ACC112 (cell line): ENCODE measurements at regions not wholly inside any gene's neighbourhood (a gene's known extent, or its start where the extent isn't known, plus 50 kb on each side); places are given as distances from the start of the nearest gene placed in this dataset.
"Not testable (repeated sequence)": the region's sequence is repeated elsewhere in the genome, so short reads cannot be mapped to it uniquely, and the experiment has no call there.

Source experiments
- H2AFZ ChIP-seq: fragments of 200-600 bp; sonication (generic); one replicate; pipeline ENCODE4 v1.6.0; 2017; ENCODE audit warnings: antibody characterized with exemption, low read length; ENCODE audit not compliant: unreplicated experiment
- H3K27ac ChIP-seq: fragments of 200-600 bp; sonication (generic); 2 replicates; pipeline ENCODE4 v1.5.1; 2014; ENCODE audit warnings: low read depth, mild to moderate bottlenecking, antibody characterized with exemption, low read length, moderate library complexity
- H3K27me3 ChIP-seq: fragments of 200-600 bp; sonication (generic); 2 replicates; pipeline ENCODE4 v1.6.1; 2014; ENCODE audit warnings: mild to moderate bottlenecking, antibody characterized with exemption, low read length, moderate library complexity, mixed read lengths; ENCODE audit not compliant: insufficient read depth
- H3K36me3 ChIP-seq: fragments of 200-600 bp; sonication (generic); 2 replicates; pipeline ENCODE4 v1.6.1; 2016; ENCODE audit warnings: mild to moderate bottlenecking, antibody characterized with exemption, low read length, moderate library complexity, mixed read lengths; ENCODE audit not compliant: insufficient read depth
- H3K4me1 ChIP-seq: fragments of 200-600 bp; sonication (generic); one replicate; pipeline ENCODE4 v1.6.1; 2016; ENCODE audit warnings: low read length, mixed read lengths; ENCODE audit not compliant: insufficient read depth, unreplicated experiment, control insufficient read depth
- H3K4me3 ChIP-seq: fragments of 200-600 bp; sonication (generic); 2 replicates; pipeline ENCODE4 v1.5.1; 2014; ENCODE audit warnings: mild to moderate bottlenecking, low read depth, low read length
- H3K79me2 ChIP-seq: fragments of 200-600 bp; sonication (generic); one replicate; pipeline ENCODE4 v1.6.0; 2016; ENCODE audit warnings: low read length; ENCODE audit not compliant: control insufficient read depth, unreplicated experiment, insufficient read depth

GRCh38 chr4:91653067-91653466, 650.7 kb upstream of the GRID2 start:
- Histone ChIP-seq H3K4me3 (no peak overlapping the region), H3K4me1 (no peaks in the 10 kb centered on the region), H2AFZ (no peak overlapping the region), H3K27me3 (no peaks in the 10 kb centered on the region), H3K36me3 (no peaks in the 10 kb centered on the region), H3K27ac (no peak overlapping the region), H3K79me2 (no peaks in the 10 kb centered on the region)

- no peaks in the 10 kb centered on the region for H3K27me3 ChIP-seq
- no peak overlapping the region for H2AFZ ChIP-seq
- H3K36me3 ChIP-seq: no peaks in the 10 kb centered on the region
- H3K27ac ChIP-seq: no peak overlapping the region
- no peak overlapping the region for H3K4me3 ChIP-seq
- no peaks in the 10 kb centered on the region for H3K79me2 ChIP-seq
- no peaks in the 10 kb centered on the region for H3K4me1 ChIP-seq
Observed at GRCh38 chr4:91681091-91681490, 622.7 kb upstream of the GRID2 start.

- H3K4me3 ChIP-seq: no peak overlapping the region
- no peaks in the 10 kb centered on the region for H3K27me3 ChIP-seq
- no peak overlapping the region for H2AFZ ChIP-seq
- H3K79me2 ChIP-seq: no peaks in the 10 kb centered on the region
- H3K4me1 ChIP-seq: no peaks in the 10 kb centered on the region
- no peaks in the 10 kb centered on the region for H3K36me3 ChIP-seq
- H3K27ac ChIP-seq: no peak overlapping the region
Observed at GRCh38 chr4:91681544-91681943, 622.2 kb upstream of the GRID2 start.

GRCh38 chr4:91684955-91685354, 618.8 kb upstream of the GRID2 start:
- H3K4me3 ChIP-seq: no peak overlapping the region
- no peaks in the 10 kb centered on the region for H3K36me3 ChIP-seq
- no peak overlapping the region for H3K27ac ChIP-seq
- no peaks in the 10 kb centered on the region for H3K27me3 ChIP-seq
- H2AFZ ChIP-seq: no peak overlapping the region
- no peaks in the 10 kb centered on the region for H3K79me2 ChIP-seq
- H3K4me1 ChIP-seq: no peaks in the 10 kb centered on the region

GRCh38 chr4:91688413-91688812, 615.4 kb upstream of the GRID2 start:
- no peaks in the 10 kb centered on the region for H3K79me2 ChIP-seq
- no peaks in the 10 kb centered on the region for H3K27me3 ChIP-seq

GRCh38 chr4:91699691-91700090, 604.1 kb upstream of the GRID2 start:
- not testable (repeated sequence) for H3K4me1 ChIP-seq, H3K4me3 ChIP-seq, H2AFZ ChIP-seq, H3K27ac ChIP-seq, H3K79me2 ChIP-seq, H3K36me3 ChIP-seq, H3K27me3 ChIP-seq

More at GRCh38 chr4:91688413-91688812, 615.4 kb upstream of the GRID2 start:
- H3K36me3 ChIP-seq: no peaks in the 10 kb centered on the region
- no peak overlapping the region for H3K27ac ChIP-seq
- H3K4me3 ChIP-seq: no peak overlapping the region
- no peaks in the 10 kb centered on the region for H3K4me1 ChIP-seq
- no peak overlapping the region for H2AFZ ChIP-seq

GRCh38 chr4:91729851-91730250, 573.9 kb upstream of the GRID2 start:
- Histone ChIP-seq H3K27ac (no peak overlapping the region), H3K79me2 (no peaks in the 10 kb centered on the region), H3K4me1 (no peaks in the 10 kb centered on the region), H3K36me3 (no peaks in the 10 kb centered on the region), H2AFZ (no peak overlapping the region), H3K27me3 (no peaks in the 10 kb centered on the region), H3K4me3 (no peak overlapping the region)

- Histone ChIP-seq H3K36me3 (no peaks in the 10 kb centered on the region), H3K4me1 (no peaks in the 10 kb centered on the region), H3K79me2 (no peaks in the 10 kb centered on the region), H3K27me3 (no peaks in the 10 kb centered on the region), H2AFZ (no peak overlapping the region), H3K27ac (no peak overlapping the region), H3K4me3 (no peak overlapping the region)
Observed at GRCh38 chr4:91734682-91735081, 569.1 kb upstream of the GRID2 start.

GRCh38 chr4:91738831-91739230, 564.9 kb upstream of the GRID2 start:
- H3K79me2 ChIP-seq, H3K27ac ChIP-seq, H3K4me3 ChIP-seq, H3K36me3 ChIP-seq, H3K4me1 ChIP-seq, H3K27me3 ChIP-seq, H2AFZ ChIP-seq: not testable (repeated sequence)

GRCh38 chr4:91746551-91746950, 557.2 kb upstream of the GRID2 start:
- H2AFZ ChIP-seq: no peak overlapping the region
- no peak overlapping the region for H3K4me3 ChIP-seq
- H3K79me2 ChIP-seq: no peaks in the 10 kb centered on the region
- H3K27me3 ChIP-seq: no peaks in the 10 kb centered on the region
- no peaks in the 10 kb centered on the region for H3K4me1 ChIP-seq
- no peak overlapping the region for H3K27ac ChIP-seq
- no peaks in the 10 kb centered on the region for H3K36me3 ChIP-seq

- no peak overlapping the region for H3K27ac ChIP-seq
- no peaks in the 10 kb centered on the region for H3K4me1 ChIP-seq
- H3K36me3 ChIP-seq: no peaks in the 10 kb centered on the region
- no peaks in the 10 kb centered on the region for H3K27me3 ChIP-seq
- H3K4me3 ChIP-seq: no peak overlapping the region
- H2AFZ ChIP-seq: no peak overlapping the region
- no peaks in the 10 kb centered on the region for H3K79me2 ChIP-seq
Observed at GRCh38 chr4:91751961-91752360, 551.8 kb upstream of the GRID2 start.

GRCh38 chr4:91754716-91755115, 549.0 kb upstream of the GRID2 start:
- Histone ChIP-seq H3K27ac (no peak overlapping the region), H3K4me1 (no peaks in the 10 kb centered on the region), H3K79me2 (no peaks in the 10 kb centered on the region), H3K4me3 (no peak overlapping the region), H3K27me3 (no peaks in the 10 kb centered on the region), H2AFZ (no peak overlapping the region), H3K36me3 (no peaks in the 10 kb centered on the region)
